GM18907 (cell line): ENCODE measurements at regions not wholly inside any gene's neighbourhood (a gene's known extent, or its start where the extent isn't known, plus 50 kb on each side); places are given as distances from the start of the nearest gene placed in this dataset.
"Not testable (repeated sequence)": the region's sequence is repeated elsewhere in the genome, so short reads cannot be mapped to it uniquely, and the experiment has no call there.

Experiments
- ATAC-seq: cut with Tn5 transposase; IDR thresholded peaks from one replicate; pipeline ENCODE4 v1.9.1; 2021; ENCODE audit warnings: mild to moderate bottlenecking, moderate library complexity; ENCODE audit not compliant: unreplicated experiment

DNA sequence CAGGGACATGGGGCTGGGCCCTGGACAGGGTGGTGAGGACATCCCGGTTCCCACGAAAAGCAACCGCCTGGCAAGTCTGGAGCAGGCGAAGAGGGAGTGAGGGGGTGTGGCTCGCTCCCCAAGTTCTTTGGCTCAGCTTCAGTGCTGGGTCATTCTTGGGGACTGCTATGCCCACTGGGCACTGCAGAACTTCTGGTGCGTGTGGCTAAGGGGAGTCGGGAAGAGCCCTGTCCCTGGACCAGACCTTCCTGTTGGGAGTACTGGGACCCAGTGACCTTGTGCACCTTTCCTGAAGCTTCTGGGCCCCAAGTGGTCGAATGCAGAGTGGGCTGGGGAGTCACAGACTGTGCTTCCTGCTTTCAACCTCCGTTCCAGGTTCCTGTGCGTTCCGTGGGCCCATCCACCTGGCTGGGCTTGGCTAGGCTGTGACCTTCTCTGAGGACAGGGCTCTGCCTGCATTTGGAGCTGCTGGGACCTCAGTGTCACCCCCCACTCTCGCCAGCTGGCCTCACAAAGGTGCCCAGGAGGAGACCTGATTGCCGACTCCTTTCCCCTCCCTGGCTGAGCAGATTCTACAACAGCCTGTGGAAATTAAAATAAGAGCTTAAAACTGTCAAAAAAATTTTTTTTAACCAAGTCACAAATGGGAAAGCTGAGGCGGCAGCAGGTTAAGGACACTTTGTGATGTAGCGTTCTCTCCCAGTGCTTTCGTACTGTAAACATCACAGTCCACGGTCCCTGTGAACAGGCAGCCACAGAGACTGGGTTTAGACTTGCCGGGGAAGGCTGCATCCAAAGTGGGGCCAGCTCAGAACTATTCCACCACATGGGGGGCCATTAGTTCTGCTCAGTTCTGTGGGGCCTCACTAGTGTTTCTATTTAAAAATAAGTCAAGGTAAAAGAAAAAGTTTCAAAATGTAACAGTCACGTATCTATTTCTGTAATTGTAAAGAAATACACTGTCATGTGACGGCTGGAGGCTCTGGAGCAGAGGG, 63.8 kb upstream of the WNT7B start:
- no peak for ATAC-seq

DNA sequence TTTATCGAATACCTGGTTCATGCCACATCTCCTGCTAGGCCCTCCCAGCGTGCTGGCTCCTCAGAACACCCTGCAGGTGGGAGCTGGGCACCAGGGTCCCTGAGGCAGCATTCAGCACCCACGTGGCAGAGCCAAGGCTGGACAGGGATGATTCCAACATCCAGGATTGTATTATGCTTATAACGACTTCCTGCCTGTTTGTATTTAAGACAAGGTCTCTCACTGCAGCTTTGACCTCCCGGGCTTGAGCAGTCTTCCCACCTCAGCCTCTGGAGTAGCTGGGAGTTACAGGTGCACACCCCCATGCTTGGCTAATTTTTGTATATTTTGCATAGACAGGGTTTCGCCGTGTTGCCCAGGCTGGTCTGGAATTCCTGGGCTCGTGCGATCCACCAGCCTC, 64.7 kb upstream of the WNT7B start:
- no peak for ATAC-seq

DNA sequence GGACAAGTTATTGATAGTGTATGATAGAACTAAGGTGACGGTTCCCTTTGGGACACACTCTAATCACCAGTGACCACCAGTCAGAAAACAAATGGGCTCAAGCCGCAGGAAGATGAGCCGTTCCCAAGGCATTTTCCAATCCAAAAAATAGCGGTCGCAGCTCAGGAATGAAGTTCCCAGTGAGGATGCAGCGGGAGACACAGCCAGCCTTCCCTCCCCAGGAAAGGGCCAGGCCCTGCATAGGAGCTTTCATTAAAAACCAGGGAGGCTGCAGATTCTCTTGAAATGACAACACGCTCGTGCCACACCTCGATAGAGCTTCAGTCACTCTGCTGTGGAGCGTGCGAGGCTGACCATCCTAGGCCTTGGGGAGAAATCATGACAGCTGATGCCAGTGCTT, 65.8 kb upstream of the WNT7B start:
- ATAC-seq: no peak

DNA sequence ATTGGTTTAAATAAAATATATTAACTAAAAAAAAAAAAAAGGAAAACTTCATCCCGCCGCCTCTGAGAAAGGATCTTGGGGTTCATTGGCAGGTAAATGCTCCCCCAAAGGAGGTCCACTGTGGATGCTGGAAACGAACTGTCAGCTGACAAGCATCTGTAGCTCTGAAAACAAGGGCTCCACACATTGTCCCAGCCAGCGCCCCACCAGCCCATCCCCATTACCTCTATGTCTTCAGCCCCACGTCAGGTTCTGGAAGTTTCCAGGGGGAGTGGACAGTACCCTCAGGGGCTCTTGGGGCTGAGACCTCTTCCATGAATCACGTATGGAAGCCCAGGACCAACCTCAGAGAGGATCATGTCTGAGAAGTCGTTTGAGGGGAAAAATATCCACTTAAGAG, 66.4 kb upstream of the WNT7B start:
- ATAC-seq: no peak

DNA sequence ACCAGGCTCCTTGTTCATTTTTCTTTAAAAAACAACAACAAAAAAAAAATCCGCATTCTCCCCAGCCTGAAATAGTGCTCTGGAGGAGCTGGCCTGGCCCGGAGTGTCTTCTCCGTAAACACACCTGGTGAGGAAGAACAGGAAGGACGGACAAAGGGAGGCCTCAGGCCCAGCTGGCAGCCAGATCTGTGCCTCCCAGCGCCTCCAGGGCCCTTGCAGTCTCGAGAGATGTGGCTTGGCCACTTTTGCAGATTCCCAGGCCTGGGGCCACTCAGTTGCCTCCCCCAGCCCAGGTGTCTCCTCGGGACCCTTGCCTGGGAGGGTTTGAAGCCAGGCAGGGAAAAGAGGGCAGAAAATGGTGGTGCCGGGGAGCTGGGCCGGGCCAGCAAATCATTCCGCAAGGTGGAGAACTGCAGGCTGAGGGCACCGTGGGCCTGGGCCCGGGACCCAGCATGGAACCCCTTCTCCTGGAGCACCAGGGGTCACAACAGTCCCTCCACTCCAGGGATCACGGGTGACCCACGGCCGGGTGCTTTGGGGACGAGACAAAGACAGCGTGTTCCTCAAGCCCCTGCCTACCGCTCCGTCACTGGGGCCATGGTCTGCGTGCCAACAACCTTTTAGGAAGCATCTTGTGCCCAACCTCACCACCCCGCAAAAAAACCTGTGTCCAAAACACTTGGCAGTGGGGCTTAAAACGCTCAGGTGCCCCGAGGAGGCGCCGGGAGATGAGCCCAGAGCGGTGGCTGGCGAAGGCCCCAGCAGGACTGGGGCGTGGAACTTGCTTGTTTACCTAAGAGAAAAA, 67.1 kb upstream of the WNT7B start:
- no peak for ATAC-seq

DNA sequence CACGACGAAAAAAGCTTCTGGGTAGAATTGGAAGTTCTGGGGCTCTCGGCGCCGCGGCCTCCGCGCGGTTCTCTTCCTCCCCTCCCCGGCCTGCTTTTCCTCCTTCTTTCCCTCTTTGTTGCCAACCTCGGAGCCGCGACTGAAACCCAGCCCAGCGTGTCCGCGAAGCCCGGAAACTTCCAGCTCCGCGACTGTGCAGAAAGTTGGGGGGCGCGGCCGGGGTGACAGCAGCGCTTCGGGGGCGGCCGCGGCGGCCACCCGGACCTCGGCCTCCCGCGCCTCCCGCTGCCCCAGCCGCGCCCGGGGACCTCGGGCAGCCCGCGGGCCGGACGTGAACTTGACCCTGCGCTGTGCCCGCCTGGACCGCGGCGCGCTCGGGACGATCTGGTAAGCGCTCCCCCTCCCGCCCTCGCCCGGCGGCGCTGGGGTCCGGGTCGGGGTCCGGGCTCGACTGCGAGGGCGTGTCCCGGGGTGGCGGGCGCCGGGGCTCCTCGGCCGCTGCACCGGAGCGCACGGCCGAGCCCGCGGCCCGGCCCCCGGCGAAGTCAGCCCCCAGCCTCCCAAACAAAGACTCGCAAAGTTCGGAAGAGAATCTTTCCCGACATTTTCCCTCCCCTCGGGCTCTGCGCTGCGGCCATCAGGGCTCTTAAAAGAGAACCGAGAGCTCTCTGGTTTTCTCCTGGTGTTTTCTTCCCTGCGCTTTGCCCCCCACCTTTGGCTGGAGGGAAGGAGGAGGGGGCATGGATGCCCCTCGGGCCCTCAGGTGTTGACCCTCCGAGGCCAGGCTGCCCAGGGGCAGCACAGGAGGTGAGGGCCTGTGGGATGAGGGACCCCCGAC, 67.9 kb upstream of the WNT7B start:
- ATAC-seq: no peak

DNA sequence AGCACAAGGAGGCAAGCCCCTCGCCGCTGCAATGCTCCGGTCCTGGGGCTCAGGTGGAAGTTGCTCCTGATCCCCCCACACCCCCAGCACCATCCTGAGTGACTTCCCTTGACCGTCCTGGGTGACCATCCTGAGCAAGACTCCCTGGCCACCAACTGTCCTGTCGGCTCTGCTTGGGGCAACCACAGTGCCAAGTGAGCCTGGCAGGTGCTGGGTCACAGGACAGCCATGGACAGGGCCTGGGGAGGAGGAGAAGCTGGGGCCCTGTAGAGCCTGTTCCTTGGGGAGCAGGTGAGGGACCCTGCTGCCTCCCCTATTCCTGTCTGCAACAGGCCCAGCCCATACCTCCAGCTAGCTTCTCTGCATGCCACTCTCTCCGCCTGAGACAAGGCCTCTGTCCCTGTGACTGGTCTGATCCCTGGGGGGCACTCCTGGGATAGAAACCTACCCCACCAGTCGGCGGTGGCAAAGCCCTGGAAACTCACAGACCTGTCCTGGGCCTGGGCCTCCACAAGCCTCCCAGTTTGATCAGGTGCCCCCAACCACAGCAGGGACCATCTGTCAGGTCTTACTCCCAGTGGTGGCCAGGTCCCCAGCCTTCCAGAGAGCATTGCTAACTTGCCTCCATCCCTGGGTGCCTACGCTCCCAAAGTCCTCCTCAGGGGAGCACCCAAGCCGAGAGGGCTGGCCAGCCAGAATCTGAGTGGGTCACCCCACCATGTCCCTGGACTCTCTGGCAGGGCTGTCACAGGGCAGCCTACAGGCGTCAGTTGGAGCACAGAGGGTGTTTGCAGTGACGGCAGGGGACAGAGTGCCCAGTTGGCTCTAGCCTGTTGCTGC, 68.7 kb upstream of the WNT7B start:
- no peak for ATAC-seq

DNA sequence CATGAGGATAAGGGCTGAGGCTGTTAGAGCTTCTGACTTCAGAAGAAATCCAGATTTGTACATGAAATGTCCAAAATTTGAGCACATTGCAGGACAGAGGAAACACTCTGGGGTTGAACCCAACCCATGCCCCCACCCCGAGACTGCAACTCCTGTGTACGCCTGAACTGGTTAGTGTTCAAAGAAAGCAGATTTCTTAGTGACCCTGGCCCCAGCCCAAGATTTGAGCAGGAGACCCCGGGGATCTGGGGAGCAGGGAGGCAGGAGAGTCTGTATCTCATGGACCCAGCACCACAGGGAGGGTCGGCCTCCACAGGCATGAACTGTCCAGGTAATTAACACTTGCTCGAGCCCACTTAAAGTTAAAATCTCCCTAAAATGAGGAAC, 69.3 kb upstream of the WNT7B start:
- ATAC-seq: no peak

DNA sequence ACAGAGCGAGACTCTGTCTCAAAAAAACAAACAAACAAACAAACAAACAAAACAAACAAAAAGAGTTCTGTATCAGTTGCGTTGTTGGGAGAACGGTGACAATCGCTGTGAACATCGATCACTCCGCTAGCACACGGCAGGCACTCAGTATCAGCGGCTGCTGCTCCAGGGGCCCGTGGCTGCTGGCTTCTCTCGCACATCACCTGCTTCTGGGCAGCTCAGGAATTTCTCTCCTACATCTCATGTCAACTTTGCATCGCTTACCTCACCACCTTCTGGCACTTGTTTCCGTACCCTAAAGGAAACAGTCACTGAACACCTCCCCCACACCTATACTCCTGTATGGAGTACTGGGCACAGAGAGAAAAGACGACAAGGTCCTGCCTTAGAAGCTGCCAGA, 70.3 kb upstream of the WNT7B start:
- no peak for ATAC-seq

DNA sequence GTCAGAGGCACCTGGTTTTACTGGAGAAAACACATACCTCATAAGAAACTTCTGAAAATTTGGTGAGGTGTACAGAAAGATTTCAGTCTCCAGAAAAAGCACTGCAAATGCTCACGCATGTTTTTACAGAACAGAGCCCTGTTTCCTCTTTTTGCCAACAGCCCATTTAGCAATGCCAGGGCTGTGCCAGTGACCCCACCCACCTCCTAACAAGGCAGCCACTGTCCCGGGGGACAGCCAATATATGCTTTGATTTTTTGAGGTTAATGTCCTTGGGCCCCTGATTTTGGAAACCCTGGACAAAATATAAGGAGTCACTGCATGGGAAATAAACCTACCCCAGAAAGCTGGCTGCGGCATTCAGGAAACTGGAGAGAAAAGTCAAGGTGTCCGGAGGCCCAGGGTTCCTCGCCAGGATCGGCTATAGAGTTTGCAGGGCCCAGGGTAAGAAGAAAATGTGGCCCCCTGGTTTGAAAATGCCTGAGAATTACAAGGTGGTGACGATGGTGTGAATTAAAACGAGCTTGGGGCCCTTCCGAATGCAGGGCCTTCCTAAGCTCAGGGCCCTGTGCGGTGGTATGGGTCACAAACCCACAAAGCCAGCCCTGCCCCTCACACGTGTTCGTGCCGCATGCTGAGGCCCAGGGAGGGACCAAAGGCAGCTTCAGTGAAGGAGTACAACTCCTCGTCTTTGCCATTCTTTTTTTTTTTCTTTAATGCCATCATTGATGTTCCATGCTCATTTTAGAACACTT, 71.1 kb upstream of the WNT7B start:
- no peak for ATAC-seq

DNA sequence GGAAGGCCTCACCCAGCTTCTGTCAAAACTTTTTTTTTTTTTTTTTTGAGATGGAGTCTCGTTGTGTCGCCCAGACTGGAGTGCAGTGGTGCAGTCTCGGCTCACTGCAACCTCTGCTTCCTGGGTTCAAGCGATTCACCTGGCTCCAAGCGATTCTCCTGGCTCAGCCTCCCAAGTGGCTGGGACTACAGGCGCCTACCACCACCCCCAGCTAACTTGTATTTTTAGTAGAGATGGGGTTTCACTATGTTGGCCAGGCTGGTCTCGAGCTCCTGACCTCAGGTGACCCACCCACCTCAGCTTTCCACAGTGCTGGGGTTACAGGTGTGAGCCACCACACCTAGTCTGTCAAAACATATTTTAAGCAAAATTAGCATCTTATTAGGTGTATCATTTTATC, 71.7 kb upstream of the WNT7B start:
- ATAC-seq: not testable (repeated sequence)

DNA sequence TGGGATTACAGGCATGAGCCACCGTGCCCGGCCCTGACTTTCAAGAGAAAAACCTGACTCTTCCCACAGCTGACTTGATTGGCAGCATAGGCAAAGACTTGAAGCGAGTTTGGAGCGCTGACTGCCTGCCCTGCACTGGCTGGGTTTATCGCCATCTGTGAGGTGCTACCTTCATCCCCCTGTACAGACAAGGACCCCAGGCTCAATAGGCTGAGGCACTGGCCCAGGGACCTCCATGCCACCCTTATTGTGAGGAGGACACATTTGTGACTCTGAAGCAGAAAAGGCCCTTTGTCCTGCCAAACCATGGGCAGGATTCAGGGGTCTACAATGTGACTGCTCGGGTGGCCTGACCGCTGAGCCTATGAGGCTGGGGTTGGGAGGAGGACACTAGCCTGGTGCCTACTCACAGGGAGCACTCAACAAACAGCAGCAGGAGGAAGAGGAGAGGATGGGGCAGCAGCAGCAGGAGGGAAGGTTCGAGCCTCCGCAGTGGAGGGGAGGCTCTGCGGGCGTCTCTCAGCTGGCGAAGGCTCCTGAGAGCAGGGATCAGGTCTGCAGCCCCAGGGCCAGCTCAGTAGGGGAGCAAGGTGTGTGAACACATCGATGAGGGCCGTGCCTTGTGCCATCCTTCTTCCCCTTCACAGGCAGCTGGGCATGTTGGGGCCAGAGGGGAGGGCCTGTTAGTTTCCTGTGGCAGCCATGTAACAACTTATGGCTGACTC, 72.9 kb upstream of the WNT7B start:
- ATAC-seq: no peak

DNA sequence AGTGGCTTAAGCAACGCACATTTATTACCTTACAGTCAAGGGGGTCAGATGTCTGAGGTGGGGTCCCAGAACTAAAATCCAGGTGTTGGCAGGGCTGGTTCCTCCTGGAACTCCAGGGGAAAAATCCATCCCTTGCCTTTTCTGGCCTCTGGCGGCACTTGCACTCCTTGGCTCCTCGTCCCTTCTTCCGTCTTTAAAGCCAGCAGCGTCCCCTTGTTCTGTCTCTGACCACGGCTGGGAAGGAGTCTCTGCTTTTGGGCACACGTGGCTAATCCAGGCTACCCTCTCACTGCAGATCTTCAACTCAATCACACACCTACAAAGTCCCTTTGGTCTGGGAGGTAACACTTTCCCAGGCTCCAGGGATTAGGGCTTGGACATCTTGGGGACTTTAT, 73.5 kb upstream of the WNT7B start:
- no peak for ATAC-seq

DNA sequence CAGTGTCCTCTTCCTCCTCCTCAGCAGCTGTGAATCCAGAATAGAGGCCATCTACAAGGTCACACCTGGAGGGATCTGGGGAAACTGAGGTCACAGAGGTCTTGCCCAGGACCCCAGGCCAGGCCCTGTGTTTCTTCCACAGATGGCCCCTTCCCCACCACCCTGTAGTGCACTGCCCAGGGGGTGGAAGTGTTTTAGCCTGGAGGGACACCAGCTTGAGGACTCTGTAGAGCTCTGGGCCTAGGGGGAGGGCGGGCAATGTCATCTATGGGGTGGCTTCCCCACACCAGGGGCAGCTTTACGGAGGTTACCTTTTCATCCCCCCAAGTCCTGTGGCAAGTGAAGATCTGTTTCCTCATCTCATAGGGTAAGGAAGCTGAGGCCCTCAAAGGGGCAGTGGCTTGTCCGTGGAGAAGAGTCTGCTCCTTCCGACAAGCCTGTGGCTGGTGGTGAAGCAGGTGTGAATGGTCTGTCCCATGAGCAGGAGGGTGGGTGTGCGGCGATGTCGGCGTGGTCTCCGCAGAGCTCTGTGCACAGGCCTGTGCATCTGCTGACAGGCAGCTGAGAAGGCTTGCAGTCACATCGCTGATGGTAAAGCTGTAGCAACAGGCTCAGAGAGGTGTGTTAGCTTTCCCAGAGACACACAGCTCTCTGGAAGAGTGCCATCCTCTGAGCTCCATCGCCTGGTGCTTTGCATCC, 74.1 kb upstream of the WNT7B start:
- no peak for ATAC-seq

DNA sequence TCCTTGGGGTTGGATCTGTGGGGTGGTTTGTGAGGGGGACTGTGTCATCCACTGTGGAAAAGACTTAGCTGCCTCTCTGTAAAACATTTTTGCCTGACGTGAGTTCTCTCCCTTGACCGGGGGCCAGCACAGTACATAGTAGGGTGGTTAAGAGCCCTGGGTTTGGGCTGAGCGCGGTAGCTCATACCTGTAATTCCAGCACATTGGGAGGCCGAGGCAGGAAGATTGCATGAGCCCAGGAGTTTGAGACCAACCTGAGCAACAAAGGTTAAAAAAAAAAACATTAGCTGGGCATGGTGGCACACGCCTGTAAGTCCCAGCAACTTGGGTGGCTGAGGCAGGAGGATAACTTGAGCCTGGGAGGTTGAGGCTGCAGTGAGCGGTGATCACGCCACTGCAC, 74.7 kb upstream of the WNT7B start:
- no peak for ATAC-seq

DNA sequence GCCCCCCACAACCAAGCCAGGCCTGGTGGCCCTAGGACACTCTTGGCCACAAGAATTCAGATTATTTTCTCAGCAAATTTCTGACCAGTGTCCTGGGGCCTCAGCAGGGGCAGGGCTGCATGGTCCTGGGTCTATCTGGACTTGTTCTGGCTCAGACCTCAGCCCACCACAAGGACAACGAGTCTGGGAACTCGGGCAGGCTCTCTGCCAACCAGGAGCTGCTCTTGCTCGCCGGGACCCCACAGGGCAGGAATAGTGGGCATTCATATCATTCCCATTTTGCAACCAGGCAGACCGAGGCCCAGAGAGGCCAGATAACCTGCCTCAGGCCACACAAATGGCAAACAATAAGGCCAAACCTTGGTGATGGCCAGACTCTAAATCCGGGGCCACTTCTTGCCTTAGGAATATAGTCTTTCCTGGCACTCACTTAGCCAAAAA, 75.4 kb upstream of the WNT7B start:
- no peak for ATAC-seq

DNA sequence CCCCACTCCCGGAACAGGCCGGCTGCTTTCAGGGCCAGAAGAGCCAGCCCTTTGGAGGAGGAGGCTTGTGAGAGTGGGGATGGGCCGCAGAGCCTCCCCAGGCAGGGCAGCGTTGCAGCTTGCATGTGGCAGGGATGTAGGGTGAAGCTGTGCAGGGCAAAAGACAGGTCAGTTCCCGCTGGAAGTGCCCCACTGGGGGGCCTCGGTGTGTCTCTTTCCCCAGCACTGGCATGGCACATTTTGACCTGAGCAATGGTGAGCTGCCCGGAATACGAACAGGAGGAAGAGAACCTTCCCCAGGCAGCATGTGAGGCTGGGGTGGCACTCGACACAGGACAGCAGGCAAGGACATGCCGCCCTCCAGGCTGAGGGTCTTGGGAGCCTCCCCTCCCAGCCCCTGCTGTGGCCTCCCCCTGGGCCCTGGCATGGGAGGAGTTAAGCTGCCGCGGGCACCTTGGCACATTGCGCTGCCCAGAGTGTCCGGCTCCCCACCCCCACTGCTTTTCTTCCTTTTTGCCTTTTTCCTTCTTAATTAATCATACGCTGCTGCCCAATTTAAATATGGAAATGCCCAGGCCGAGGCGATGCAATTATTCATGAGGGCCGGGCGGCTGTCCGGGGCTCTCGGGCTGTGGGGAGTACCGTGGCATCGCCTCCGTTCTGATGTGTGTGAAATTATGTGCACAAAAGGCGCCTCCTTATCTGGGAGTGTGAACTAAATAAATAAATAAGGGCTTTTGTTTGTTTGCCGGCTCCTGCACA, 76.0 kb upstream of the WNT7B start:
- no peak for ATAC-seq
